BJ (cell line): ENCODE measurements at regions not wholly inside any gene's neighbourhood (a gene's known extent, or its start where the extent isn't known, plus 50 kb on each side); places are given as distances from the start of the nearest gene placed in this dataset.

Source experiments
- CTCF ChIA-PET: fragments of 350-600 bp; formaldehyde crosslinking; extraction: SDS; loops from one replicate; lab custom pipeline; 2021; ENCODE audit warnings: antibody characterized with exemption, inconsistent platforms; lab: Yijun Ruan, JAX
- POLR2A ChIA-PET: fragments of 300-600 bp; sonication (Branson Sonifier 250); formaldehyde crosslinking; extraction: SDS; loops from one replicate; lab custom pipeline; 2021; ENCODE audit warnings: antibody characterized with exemption; lab: Charles Lee
- DNase-seq: peaks from one replicate; pipeline ENCODE4 v3.0.0-alpha.2; 2011; ENCODE audit warnings: low read depth
- H3K27me3 ChIP-seq: 2 replicates; pipeline ENCODE4 v1.6.0; 2011; ENCODE audit warnings: low read length; ENCODE audit not compliant: control insufficient read depth, insufficient read depth
- H3K36me3 ChIP-seq: 2 replicates; pipeline ENCODE4 v1.5.1; 2011; ENCODE audit warnings: low read length; ENCODE audit not compliant: control insufficient read depth, insufficient read depth
- H3K4me3 ChIP-seq: 2 replicates; pipeline ENCODE4 v1.5.1; 2011; ENCODE audit warnings: low read depth, mild to moderate bottlenecking, control low read depth, low read length
- CTCF ChIP-seq: IDR thresholded peaks from 2 replicates; pipeline ENCODE4 v1.5.1; 2011; ENCODE audit warnings: low read depth, mild to moderate bottlenecking, control low read depth, inconsistent platforms, low read length, moderate library complexity; ENCODE audit not compliant: insufficient read depth

- no peak overlapping the region for H3K4me3 ChIP-seq
- no peaks in the 10 kb centered on the region for H3K36me3 ChIP-seq
- POLR2A ChIA-PET, result no interaction called here
- no peak for TF ChIP-seq CTCF
- no peak for DNase-seq
- CTCF ChIA-PET, result no interaction called here
- H3K27me3 ChIP-seq, result no peaks in the 10 kb centered on the region
These were observed 149.5 kb downstream of the TMTC3 start for GRCh38 chr12:88291498-88292131.

GRCh38 chr12:88298014-88298682, 156.0 kb downstream of the TMTC3 start:
- Histone ChIP-seq H3K4me3 (no peak overlapping the region), H3K27me3 (no peaks in the 10 kb centered on the region), H3K36me3 (no peaks in the 10 kb centered on the region)
- TF ChIP-seq CTCF, result no peak
- POLR2A ChIA-PET, result no interaction called here
- CTCF ChIA-PET, result interaction anchor here (1.0 kb wide), 1 partner anchor 143 kb away, joined by 3 read pairs; no protein-coding TSS in a partner anchor
- no peak for DNase-seq

GRCh38 chr12:88298761-88299242, 156.7 kb downstream of the TMTC3 start:
- no peak for DNase-seq
- no peak for TF ChIP-seq CTCF
- POLR2A ChIA-PET, result interaction anchor here (0.7 kb wide), 1 partner anchor 26 kb away, joined by 4 read pairs; no protein-coding TSS in a partner anchor
- H3K4me3 ChIP-seq, result no peak overlapping the region
- CTCF ChIA-PET, result interaction anchor here (1.0 to 1.2 kb wide), 2 partner anchors 14 to 144 kb away, joined by 3 to 4 read pairs; no protein-coding TSS in a partner anchor
- H3K36me3 ChIP-seq, result no peaks in the 10 kb centered on the region
- no peaks in the 10 kb centered on the region for H3K27me3 ChIP-seq

DNA sequence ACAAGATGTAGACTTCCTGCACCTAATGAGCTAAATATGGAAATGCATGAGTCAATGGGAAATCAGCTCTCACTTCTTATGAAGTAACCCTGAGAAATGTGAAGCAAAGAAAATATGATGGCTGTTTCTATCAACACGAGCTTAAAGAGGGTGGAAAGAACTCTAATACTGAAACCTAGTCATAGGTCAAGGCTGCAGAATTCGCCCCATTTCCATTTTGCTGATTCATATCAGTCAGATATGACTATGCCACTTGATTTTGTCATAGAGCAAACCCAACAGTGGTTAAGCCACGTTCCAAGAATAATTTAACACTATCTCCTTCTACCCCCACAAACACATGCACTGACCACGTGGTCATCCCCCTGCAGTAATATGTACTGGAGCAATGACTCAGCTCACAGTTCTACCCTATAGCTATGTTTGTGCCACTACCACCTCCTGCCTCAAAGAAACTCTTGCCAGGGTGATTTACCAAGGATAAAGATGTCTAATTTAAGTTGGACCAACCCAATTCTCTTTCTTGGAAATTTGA, 157.5 kb downstream of the TMTC3 start:
- ChIA-PET CTCF (interaction anchor here (1.2 kb wide), 1 partner anchor 15 kb away, joined by 4 read pairs; no protein-coding TSS in a partner anchor), POLR2A (interaction anchor here (0.7 kb wide), 1 partner anchor 25 kb away, joined by 4 read pairs; no protein-coding TSS in a partner anchor)
- TF ChIP-seq CTCF, result no peak
- Histone ChIP-seq H3K27me3 (no peaks in the 10 kb centered on the region), H3K36me3 (no peaks in the 10 kb centered on the region), H3K4me3 (no peak overlapping the region)
- peak; percentile 95 for DNase-seq

DNA sequence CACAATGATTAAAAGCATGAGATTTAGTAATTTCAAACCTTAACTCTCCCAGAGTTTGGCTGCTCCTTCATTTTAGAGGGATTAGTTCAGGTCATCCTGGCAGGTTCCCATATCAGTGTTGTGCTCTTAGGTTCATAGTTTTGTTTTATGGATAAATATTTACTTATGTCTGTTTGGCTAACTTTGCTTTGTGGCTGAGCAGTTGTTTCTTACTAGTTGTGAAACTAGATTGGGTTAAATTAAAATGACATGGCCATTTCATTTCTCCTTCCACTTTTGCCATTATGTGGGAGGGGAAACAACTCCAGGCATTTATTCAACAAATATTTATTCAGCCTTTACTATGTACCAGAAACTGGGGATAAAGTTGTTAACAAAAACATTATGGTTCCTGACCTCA, 158.8 kb downstream of the TMTC3 start:
- POLR2A ChIA-PET, result no interaction called here
- CTCF ChIA-PET, result no interaction called here
- Histone ChIP-seq H3K4me3 (no peak overlapping the region), H3K27me3 (no peaks in the 10 kb centered on the region), H3K36me3 (no peaks in the 10 kb centered on the region)
- no peak for DNase-seq
- no peak for TF ChIP-seq CTCF
